ENCODE measurements at regions not wholly inside any gene's neighbourhood (a gene's known extent, or its start where the extent isn't known, plus 50 kb on each side); places are given as distances from the start of the nearest gene placed in this dataset.

DNA sequence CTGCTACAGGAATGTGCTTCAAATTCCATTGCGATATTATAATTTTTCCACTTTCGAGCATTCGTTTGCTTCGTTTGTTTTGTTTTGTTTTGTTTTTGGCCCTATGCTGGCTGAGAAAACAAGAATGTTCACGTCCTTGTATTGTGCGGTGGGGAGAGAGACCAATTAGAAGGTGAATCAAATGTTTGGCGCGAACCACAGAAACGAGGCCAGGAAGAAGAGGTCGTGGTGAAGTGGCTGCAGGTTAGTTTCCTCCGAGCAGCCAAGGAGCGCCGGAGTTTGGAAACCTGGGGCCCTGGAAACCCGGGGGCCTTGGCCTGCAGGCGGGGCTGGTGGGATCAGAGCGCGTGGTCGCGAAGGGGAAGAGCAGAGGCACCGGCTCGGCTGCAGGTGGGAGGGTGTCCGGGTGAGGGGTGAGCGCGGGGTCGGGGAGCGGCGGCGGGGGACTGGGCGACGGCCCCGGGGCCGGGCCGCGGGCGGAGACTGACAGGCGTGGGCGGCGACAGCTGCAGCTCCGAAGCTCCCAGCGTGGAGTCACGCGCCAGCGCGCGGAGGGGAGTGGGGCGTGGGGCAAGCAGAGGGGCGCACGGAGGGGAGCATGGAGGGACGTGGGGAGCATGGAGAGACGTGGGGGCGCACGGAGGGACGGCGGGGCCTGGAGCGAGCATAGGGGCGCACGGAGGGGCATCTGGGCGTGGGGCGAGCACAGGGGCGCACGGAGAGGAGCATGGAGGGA lies 141.5 kb upstream of the PDE10A start:
- Histone ChIP-seq H3K4me1 (ENCODE audit: control insufficient read depth in 1 of 2, low read depth in 2 of 2) (no peaks in the 10 kb centered on the region), H3K27me3 (replicated peaks; ENCODE audit: insufficient read depth) (no peaks in the 10 kb centered on the region), H3K4me3 (peak overlapping the region; percentile 60), H3K36me3 (no peaks in the 10 kb centered on the region), H3K27ac (no peak overlapping the region), H3K9me3 (no peaks in the 10 kb centered on the region)
- no peak for DNase-seq (ENCODE audit: low spot score)
- ATAC-seq (ENCODE audit: insufficient number of reproducible peaks, low FRiP score, low read depth), result no peak
- TF ChIP-seq, protein P1, sequence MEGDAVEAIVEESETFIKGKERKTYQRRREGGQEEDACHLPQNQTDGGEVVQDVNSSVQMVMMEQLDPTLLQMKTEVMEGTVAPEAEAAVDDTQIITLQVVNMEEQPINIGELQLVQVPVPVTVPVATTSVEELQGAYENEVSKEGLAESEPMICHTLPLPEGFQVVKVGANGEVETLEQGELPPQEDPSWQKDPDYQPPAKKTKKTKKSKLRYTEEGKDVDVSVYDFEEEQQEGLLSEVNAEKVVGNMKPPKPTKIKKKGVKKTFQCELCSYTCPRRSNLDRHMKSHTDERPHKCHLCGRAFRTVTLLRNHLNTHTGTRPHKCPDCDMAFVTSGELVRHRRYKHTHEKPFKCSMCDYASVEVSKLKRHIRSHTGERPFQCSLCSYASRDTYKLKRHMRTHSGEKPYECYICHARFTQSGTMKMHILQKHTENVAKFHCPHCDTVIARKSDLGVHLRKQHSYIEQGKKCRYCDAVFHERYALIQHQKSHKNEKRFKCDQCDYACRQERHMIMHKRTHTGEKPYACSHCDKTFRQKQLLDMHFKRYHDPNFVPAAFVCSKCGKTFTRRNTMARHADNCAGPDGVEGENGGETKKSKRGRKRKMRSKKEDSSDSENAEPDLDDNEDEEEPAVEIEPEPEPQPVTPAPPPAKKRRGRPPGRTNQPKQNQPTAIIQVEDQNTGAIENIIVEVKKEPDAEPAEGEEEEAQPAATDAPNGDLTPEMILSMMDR (IDR thresholded peaks at IDR 0.05), result no peak

DNA sequence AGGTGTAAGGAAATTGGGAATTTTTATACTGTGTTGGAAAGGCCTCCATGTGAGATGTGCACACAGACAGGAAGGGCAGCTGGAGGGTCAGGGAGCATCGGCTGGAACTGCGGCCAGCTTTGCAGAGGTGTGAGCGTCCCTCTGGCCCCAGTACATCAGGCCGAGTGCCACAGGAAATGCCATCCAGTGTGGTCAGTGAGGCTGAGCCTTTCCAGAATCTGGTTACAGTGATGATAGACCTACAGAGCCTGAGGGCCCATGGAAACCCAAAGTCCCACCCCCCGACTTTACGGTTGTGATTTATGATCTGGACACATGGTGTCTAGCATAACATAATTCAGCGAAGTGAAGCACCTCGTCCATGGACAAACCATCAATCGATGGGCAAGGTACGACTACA lies 137.3 kb upstream of the PDE10A start:
- no peaks in the 10 kb centered on the region for H3K9me3 ChIP-seq
- H3K36me3 ChIP-seq, result no peaks in the 10 kb centered on the region
- H3K27ac ChIP-seq, result no peak overlapping the region
- no peak for DNase-seq (ENCODE audit: low spot score)
- no peak for ATAC-seq (ENCODE audit: insufficient number of reproducible peaks, low FRiP score, low read depth)
- H3K4me1 ChIP-seq (ENCODE audit: control insufficient read depth in 1 of 2, low read depth in 2 of 2), result no peaks in the 10 kb centered on the region
- H3K27me3 ChIP-seq (replicated peaks; ENCODE audit: insufficient read depth), result no peaks in the 10 kb centered on the region
- H3K4me3 ChIP-seq, result no peak overlapping the region
- TF ChIP-seq, protein P1 (IDR thresholded peaks at IDR 0.05), result no peak

DNA sequence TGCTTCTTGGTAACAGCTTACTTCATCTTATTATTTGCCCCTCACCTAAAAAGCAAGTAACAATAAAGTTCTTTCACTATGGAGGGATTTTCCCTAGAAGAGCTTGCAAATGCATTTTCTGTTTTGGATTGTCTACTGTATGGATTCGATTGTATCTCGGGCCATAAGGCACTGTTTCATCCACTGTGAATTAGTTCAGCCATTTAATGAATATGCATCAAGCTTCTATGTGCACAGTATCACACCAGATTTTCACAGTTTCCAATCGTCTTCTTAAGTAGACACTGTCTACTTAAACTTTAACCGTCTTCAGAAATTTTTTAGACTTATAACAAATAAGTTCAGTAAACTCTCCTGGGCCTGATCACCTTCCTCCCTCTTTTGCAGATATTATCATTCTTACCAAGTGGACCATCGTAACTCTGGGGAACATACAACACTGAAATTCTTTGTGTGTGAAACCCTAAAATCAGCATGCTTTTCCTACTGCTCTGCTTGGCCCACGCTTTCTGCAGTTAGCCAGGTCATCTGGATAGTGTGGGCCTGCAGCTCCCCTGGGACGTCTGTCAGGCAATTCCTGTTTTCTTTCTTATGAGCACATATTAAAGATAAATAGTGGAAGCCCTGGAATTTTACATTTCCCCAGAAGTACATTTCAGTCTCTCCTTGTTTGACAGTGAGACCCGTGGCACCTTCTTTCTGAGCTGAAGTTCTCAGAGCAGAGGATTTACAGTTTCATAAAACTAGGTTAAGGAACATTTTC lies 136.5 kb upstream of the PDE10A start:
- ATAC-seq (ENCODE audit: insufficient number of reproducible peaks, low FRiP score, low read depth) (no peak), DNase-seq (ENCODE audit: low spot score) (no peak)
- H3K4me3 ChIP-seq, result no peak overlapping the region
- no peaks in the 10 kb centered on the region for H3K27me3 ChIP-seq (replicated peaks; ENCODE audit: insufficient read depth)
- TF ChIP-seq, protein P1 (IDR thresholded peaks at IDR 0.05), result no peak
- no peaks in the 10 kb centered on the region for H3K36me3 ChIP-seq
- H3K27ac ChIP-seq, result no peak overlapping the region
- no peaks in the 10 kb centered on the region for H3K9me3 ChIP-seq
- H3K4me1 ChIP-seq (ENCODE audit: control insufficient read depth in 1 of 2, low read depth in 2 of 2), result no peaks in the 10 kb centered on the region

DNA sequence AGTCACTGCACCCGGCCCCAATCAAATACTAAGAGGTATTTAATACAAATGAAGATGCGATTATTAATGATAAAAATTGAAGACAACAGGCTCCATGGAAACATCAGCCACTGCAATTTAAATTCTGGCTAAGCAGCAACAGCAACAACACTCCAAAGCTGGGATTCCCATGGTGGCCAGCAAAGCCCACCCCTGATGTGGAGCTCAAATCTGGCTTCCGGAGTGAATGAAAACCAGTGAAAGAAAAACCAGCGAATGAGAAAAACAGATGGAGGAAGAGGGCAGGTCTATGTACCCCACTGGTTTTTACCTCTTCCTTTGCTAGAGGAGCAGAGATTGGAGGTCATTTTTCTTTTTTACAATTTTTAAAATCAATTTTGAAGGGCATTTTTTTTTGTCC lies 135.9 kb upstream of the PDE10A start:
- ATAC-seq (ENCODE audit: insufficient number of reproducible peaks, low FRiP score, low read depth), result no peak
- H3K4me3 ChIP-seq, result no peak overlapping the region
- no peaks in the 10 kb centered on the region for H3K9me3 ChIP-seq
- DNase-seq (ENCODE audit: low spot score), result no peak
- no peaks in the 10 kb centered on the region for H3K4me1 ChIP-seq (ENCODE audit: control insufficient read depth in 1 of 2, low read depth in 2 of 2)
- H3K27ac ChIP-seq, result no peak overlapping the region
- no peaks in the 10 kb centered on the region for H3K36me3 ChIP-seq
- H3K27me3 ChIP-seq (replicated peaks; ENCODE audit: insufficient read depth), result no peaks in the 10 kb centered on the region
- TF ChIP-seq, protein P1 (IDR thresholded peaks at IDR 0.05), result no peak

DNA sequence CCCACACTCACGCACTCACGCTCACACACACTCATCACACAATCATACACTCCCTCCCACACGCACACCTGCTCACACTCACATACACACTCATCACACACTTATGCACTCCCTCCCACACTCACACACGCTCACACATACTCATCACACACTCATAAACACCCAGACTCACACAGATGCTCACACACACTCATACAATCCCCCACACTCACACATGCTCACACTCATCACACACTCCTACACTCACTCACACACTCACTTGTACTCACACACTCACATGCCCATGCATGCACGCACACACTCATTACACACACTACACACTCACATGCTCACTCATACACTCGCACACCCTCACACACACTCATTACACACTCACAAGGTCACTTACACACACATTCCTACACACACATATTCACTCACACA lies 131.1 kb upstream of the PDE10A start:
- H3K9me3 ChIP-seq, result no peaks in the 10 kb centered on the region
- no peak for ATAC-seq (ENCODE audit: insufficient number of reproducible peaks, low FRiP score, low read depth)
- H3K27me3 ChIP-seq (replicated peaks; ENCODE audit: insufficient read depth), result no peaks in the 10 kb centered on the region
- H3K36me3 ChIP-seq, result no peaks in the 10 kb centered on the region
- TF ChIP-seq, protein P1 (IDR thresholded peaks at IDR 0.05), result no peak
- DNase-seq (ENCODE audit: low spot score), result no peak
- no peaks in the 10 kb centered on the region for H3K4me1 ChIP-seq (ENCODE audit: control insufficient read depth in 1 of 2, low read depth in 2 of 2)
- H3K4me3 ChIP-seq, result no peak overlapping the region
- H3K27ac ChIP-seq, result no peak overlapping the region

Measured in thoracic aorta (tissue), 2 donors.